D341Med (cell line): ENCODE measurements at regions not wholly inside any gene's neighbourhood (a gene's known extent, or its start where the extent isn't known, plus 50 kb on each side); places are given as distances from the start of the nearest gene placed in this dataset.
"Not testable (repeated sequence)": the region's sequence is repeated elsewhere in the genome, so short reads cannot be mapped to it uniquely, and the experiment has no call there.

Experiments used
- DNase-seq: peaks from one replicate; pipeline ENCODE4 v3.0.0; 2012; ENCODE audit warnings: low spot score

GRCh38 chr5:113721171-113721570 is 207.7 kb downstream of the YTHDC2 start:
- no peak for DNase-seq

DNA sequence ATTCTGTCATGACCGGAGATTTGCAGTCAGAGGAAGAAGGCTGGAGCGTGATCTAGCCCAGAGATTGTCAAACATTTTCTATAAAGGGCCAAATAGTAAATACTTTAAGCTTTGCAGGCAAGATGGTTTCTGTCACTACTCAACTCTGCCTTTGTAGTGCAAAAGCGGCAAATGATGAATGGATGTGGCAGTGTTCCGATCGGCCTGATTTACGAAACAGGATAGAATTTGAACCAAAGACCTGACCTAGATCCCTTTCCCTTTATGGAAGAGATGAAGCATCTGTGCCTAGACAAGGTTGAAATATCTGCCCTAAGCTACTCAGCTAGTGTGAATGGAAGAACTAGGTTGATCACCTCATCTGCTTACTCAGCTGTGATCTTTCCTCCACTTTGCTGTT is 209.5 kb downstream of the YTHDC2 start:
- DNase-seq = no peak

GRCh38 chr5:113735751-113736150 is 222.3 kb downstream of the YTHDC2 start:
- DNase-seq = no peak

DNA sequence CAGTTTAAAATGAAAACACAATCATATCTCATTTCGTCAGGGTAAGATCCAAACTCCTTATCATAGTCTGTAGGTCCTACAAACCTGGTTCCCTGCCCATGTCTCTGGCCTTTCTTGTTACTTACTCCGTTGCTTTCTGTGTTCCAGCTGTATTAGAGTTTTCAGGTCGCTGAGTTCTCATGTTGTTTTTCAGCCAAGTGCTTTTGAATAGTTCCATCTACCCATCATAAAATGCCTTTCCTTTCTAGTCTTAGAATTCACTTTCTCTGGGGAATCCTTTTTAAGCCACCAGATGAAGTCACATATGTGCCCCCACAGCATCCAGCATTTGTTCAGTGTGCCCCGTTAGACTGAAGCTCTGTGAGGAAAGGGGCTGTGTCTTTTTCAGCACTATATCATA is 228.7 kb downstream of the YTHDC2 start:
- DNase-seq = no peak

GRCh38 chr5:113742639-113743038 is 229.1 kb downstream of the YTHDC2 start:
- no peak for DNase-seq

DNA sequence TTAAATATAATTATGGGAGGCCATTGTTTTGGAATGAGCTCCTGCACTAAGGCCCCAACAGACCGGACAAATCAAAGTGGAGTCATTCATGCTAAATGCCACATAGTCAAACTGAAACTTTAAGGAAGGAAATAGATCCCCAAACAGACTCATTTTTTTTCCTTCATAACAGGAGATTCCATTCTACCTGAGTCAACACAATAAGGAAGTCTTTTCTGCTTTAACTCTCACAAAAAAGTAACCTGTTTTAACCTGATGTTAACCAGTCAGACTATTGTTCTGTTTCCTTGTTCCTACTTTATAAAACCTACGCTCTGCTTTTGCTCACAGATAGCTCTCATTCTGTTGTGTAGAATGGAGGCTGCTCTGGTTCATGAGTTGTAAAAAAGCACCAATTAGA is 234.9 kb downstream of the YTHDC2 start:
- no peak for DNase-seq

- no peak for DNase-seq
These were observed 235.8 kb downstream of the YTHDC2 start for GRCh38 chr5:113749334-113749733.

DNA sequence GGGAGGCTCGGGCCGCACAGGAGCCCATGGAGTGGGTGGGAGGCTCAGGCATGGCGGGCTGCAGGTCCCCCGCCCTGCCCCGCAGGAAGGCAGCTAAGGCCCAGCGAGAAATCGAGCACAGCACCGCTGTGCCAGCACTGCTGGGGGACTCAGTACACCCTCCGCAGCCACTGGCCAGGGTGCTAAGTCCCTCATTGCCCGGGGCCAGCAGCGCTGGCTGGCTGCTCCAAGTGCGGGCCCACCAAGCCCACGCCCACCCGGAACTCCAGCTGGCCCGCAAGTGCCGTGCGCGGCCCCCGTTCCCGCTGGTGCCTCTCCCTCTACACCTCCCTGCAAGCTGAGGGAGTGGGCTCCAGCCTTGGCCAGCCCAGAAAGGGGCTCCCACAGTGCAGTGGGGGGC is 239.7 kb downstream of the YTHDC2 start:
- DNase-seq = not testable (repeated sequence)

DNA sequence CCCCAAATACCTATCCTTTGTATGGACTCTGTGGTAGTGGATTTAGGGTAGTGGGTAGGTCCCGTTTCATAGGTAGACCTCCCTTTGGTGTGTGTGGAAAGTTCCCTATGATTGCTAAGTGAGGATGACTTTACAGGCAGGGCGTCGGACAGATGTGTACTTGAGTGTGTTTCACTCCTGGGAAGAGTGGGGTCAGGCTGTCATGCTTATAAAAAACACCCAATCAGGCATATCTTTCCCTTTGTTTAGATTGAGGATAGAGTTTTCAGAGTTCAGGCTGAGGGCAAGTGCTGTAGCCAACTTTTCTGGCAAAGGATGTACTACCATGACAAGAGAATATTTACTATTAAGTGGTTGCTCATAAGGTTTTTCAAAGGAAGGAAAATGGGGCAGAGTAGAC is 242.0 kb downstream of the YTHDC2 start:
- DNase-seq = no peak

- no peak for DNase-seq
These were observed 244.0 kb downstream of the YTHDC2 start for GRCh38 chr5:113757508-113757907.

- DNase-seq = no peak
These were observed 246.0 kb downstream of the YTHDC2 start for GRCh38 chr5:113759505-113759904.

DNA sequence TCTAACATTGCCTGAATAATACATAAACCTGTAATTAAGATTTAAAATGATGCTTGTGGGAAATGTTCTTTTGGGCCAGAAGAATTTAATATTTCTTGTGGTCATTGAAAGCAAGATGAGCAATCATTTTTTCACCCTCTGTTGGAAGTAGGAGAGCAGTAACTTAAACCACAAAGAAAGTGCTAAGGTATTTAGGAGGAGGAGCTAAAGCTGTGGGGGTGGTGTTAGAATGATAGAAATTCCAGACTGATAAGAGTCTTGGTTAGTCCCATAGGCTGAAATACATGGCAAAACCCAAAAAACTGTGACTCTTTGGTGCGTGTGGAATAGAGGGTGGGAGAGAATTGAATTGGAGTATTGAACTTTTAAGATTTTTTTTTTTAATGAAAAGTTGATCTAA is 247.0 kb downstream of the YTHDC2 start:
- no peak for DNase-seq

- no peak for DNase-seq
These were observed 248.1 kb downstream of the YTHDC2 start for GRCh38 chr5:113761594-113761993.

- DNase-seq = no peak
These were observed 250.9 kb downstream of the YTHDC2 start for GRCh38 chr5:113764382-113764781.

- not testable (repeated sequence) for DNase-seq
These were observed 253.3 kb downstream of the YTHDC2 start for GRCh38 chr5:113766827-113767226.

GRCh38 chr5:113770648-113771047 is 257.2 kb downstream of the YTHDC2 start:
- no peak for DNase-seq

GRCh38 chr5:113771483-113771882 is 258.0 kb downstream of the YTHDC2 start:
- DNase-seq = no peak

DNA sequence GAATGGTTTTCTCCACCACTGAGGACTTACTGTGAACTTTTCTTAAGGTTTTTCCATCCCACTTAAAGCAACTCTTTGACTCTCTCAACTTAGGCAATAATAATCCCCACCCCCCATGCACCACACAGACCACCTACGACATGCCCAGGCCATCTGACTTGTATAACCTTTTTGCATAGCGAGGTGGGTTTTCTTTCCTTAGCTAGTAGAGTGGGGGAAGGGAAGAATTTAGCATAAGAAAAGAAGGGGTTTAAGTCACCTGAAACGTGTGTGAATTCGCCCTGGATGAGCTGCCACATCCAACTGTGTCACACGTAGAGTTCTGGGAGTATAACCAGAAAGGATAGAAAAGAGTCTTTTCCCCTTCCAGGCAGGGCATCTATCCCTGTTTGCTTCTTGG is 262.7 kb downstream of the YTHDC2 start:
- DNase-seq = no peak

GRCh38 chr5:113776832-113777525 is 263.5 kb downstream of the YTHDC2 start:
- no peak for DNase-seq

DNA sequence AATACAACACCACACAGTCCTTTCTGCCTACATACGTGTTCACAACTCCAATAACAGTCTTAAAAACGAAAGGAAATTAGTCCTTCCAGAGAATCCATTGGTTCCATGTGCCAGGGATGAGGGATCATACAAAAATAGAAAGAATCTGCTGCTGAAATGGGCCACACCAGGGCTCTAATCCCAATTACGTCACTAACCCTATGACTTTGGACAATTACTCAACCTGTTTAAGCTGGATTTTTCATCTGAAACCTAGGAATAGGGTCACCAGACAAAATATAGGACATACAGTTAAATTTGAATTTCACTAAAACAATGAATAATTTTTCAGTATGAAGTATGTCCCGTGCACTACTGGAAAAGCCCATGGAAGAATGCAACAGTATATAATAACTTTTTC is 264.7 kb downstream of the YTHDC2 start:
- no peak for DNase-seq

GRCh38 chr5:113788141-113788655 is 274.7 kb downstream of the YTHDC2 start:
- DNase-seq = no peak

DNA sequence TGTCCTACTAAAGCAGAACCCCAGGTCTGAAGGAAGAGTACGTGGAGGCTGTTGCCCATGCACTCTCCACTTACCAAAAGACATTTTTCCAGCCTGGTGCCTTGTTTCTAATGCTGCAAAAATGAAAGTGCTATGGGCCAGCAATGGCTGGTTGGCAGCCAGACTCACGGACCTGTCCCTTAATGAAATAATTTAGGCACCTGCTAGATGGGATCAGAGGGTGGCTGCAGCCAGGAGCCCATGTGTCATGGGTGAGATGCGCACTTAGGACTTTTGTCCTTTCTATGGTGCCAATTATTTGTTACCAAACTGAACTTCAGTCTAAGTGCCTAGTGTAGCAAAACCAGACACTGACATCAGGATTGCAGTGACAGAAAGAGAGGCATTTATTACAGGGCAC is 276.3 kb downstream of the YTHDC2 start:
- DNase-seq = no peak

DNA sequence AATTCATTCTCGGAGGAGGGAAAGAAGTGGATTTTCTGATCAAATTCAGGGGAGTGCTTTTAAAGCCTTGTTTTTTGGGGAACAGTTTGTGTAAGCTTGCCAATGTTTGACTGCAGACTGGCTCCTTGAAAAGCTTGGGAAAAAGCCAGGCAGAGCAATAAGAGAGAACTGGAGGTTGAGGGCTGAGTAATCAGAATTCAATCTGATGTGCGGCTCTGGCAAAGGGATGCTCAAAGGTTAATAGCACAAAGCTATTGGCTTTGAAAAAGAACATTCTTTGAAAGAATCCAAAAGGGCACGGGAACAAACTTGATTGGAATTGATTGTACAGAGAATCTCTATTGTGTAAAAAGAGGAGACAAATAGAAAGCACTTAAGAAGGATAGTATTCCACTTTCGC is 279.3 kb downstream of the YTHDC2 start:
- DNase-seq = no peak

DNA sequence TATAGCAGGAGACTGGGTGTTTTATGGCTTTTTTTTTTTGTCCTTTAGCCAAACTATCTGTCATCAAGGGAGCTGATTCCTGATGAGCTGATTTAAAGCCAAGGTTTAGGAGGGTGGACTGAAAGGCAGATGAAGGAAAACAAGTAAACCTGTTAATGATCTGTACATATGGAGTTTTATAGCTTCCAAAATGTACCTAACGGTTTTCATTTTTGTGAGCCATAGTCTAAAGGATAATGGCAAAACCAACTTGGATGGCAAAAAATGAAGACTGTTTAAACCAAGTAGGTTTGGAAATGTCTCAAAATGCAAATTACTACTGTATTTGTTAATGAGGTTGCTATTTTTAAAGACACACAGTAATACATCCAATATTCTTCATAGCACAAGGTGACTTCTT is 281.5 kb downstream of the YTHDC2 start:
- no peak for DNase-seq
